IMR-90 (cell line): ENCODE measurements at regions not wholly inside any gene's neighbourhood (a gene's known extent, or its start where the extent isn't known, plus 50 kb on each side); places are given as distances from the start of the nearest gene placed in this dataset.

Experiments used
- BHLHE40 ChIP-seq: fragments of 150-350 bp; IDR thresholded peaks from 2 replicates; pipeline ENCODE4 v1.6.1; 2016; ENCODE audit warnings: mild to moderate bottlenecking, low read depth, low read length
- CEBPB ChIP-seq: IDR thresholded peaks from 2 replicates; pipeline ENCODE4 v1.6.1; 2012; ENCODE audit warnings: low read depth, low read length, improper control_type of control experiment
- MXI1 ChIP-seq: IDR thresholded peaks from 2 replicates; pipeline ENCODE4 v1.6.1; 2012; ENCODE audit warnings: low read depth, mild to moderate bottlenecking, low read length, moderate library complexity, borderline replicate concordance
- POLR2A ChIP-seq: IDR thresholded peaks from 2 replicates; pipeline ENCODE4 v1.6.1; 2012; ENCODE audit warnings: mild to moderate bottlenecking, low read depth, low read length
- SMC3 ChIP-seq: fragments of 150-350 bp; IDR thresholded peaks from 2 replicates; pipeline ENCODE4 v1.6.1; 2016; ENCODE audit warnings: low read depth, mild to moderate bottlenecking, antibody characterized with exemption, low read length, moderate library complexity
- TF ChIP-seq, protein P1 (sequence below): conservative IDR thresholded peaks from 2 replicates; pipeline ENCODE4 v1.5.1; 2012; ENCODE audit warnings: mild to moderate bottlenecking, low read depth, low read length, improper control_type of control experiment

DNA sequence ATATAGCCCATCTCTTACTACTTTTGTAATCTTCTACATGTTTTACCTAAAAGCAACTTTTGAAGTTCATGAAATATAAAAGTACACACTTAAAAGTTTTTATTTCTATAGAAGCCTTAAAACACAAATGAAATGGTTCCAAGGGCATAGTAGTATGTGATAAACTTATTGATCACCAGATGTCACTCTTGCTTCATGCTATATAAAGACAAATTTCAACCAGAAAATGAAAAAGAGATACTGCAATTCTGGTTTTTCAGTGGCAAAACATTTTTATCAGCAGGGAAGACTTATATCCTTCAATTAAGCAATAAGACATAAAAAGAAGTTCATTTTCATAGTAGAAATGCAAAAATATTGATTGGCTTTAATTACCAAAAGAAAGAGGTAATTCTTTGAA lies 69.4 kb upstream of the FBXL17 start:
- TF ChIP-seq, protein P1, sequence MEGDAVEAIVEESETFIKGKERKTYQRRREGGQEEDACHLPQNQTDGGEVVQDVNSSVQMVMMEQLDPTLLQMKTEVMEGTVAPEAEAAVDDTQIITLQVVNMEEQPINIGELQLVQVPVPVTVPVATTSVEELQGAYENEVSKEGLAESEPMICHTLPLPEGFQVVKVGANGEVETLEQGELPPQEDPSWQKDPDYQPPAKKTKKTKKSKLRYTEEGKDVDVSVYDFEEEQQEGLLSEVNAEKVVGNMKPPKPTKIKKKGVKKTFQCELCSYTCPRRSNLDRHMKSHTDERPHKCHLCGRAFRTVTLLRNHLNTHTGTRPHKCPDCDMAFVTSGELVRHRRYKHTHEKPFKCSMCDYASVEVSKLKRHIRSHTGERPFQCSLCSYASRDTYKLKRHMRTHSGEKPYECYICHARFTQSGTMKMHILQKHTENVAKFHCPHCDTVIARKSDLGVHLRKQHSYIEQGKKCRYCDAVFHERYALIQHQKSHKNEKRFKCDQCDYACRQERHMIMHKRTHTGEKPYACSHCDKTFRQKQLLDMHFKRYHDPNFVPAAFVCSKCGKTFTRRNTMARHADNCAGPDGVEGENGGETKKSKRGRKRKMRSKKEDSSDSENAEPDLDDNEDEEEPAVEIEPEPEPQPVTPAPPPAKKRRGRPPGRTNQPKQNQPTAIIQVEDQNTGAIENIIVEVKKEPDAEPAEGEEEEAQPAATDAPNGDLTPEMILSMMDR, result no peak
- TF ChIP-seq SMC3, result no peak
- no peak for TF ChIP-seq POLR2A
- no peak for TF ChIP-seq CEBPB
- TF ChIP-seq BHLHE40, result no peak
- no peak for TF ChIP-seq MXI1
